NAMALWA (cell line): ENCODE measurements at regions not wholly inside any gene's neighbourhood (a gene's known extent, or its start where the extent isn't known, plus 50 kb on each side); places are given as distances from the start of the nearest gene placed in this dataset.

Experiments used
- DNase-seq: peaks from one replicate; pipeline ENCODE4 v3.0.0-alpha.2; 2015; ENCODE audit warnings: low spot score

GRCh38 chr9:86529496-86530275, 175.5 kb upstream of the TUT7 start:
- no peak for DNase-seq

GRCh38 chr9:86526021-86526420, 171.8 kb upstream of the TUT7 start:
- DNase-seq: no peak

GRCh38 chr9:86525182-86525581, 171.0 kb upstream of the TUT7 start:
- no peak for DNase-seq

- no peak for DNase-seq
These were observed 167.8 kb upstream of the TUT7 start for GRCh38 chr9:86521977-86522376.

GRCh38 chr9:86521322-86521721, 167.1 kb upstream of the TUT7 start:
- DNase-seq: no peak

- no peak for DNase-seq
These were observed 164.9 kb upstream of the TUT7 start for GRCh38 chr9:86519066-86519615.

- no peak for DNase-seq
These were observed 163.3 kb upstream of the TUT7 start for GRCh38 chr9:86517475-86517874.

- DNase-seq: no peak
These were observed 162.4 kb upstream of the TUT7 start for GRCh38 chr9:86516564-86516963.

GRCh38 chr9:86515221-86515620, 161.0 kb upstream of the TUT7 start:
- DNase-seq: no peak

GRCh38 chr9:86513429-86513828, 159.2 kb upstream of the TUT7 start:
- no peak for DNase-seq

GRCh38 chr9:86512929-86513328, 158.7 kb upstream of the TUT7 start:
- DNase-seq: no peak

GRCh38 chr9:86511614-86512360, 157.6 kb upstream of the TUT7 start:
- DNase-seq: no peak

- no peak for DNase-seq
These were observed 154.1 kb upstream of the TUT7 start for GRCh38 chr9:86508208-86508903.

- DNase-seq: no peak
These were observed 153.0 kb upstream of the TUT7 start for GRCh38 chr9:86507212-86507630.

GRCh38 chr9:86503942-86504341, 149.7 kb upstream of the TUT7 start:
- no peak for DNase-seq

- no peak for DNase-seq
These were observed 149.1 kb upstream of the TUT7 start for GRCh38 chr9:86503314-86503713.

GRCh38 chr9:86500667-86501435, 146.6 kb upstream of the TUT7 start:
- DNase-seq: no peak

GRCh38 chr9:86500031-86500430, 145.8 kb upstream of the TUT7 start:
- DNase-seq: no peak

GRCh38 chr9:86494644-86495111, 140.5 kb upstream of the TUT7 start:
- DNase-seq: no peak

GRCh38 chr9:86491468-86492266, 137.5 kb upstream of the TUT7 start:
- DNase-seq: no peak

GRCh38 chr9:86488794-86489193, 134.6 kb upstream of the TUT7 start:
- DNase-seq: no peak
